K562 (cell line): ENCODE measurements at regions not wholly inside any gene's neighbourhood (a gene's known extent, or its start where the extent isn't known, plus 50 kb on each side); places are given as distances from the start of the nearest gene placed in this dataset.

Source experiments
- ATAC-seq: fragments of 200-7000 bp; cut with Tn5 transposase; 3 replicates; pipeline ENCODE4 v1.9.1; 2020; ENCODE audit warnings: moderate library complexity
- BruUV-seq: library from RNA; stranded (reverse); fragments of 400-500 nt; replicated peaks from 2 replicates; lab custom pipeline; 2021; lab: Mats Ljungman, UMichigan
- CTCF ChIA-PET: fragments of 300-600 bp; formaldehyde crosslinking; extraction: SDS; loops from one replicate; lab custom pipeline; 2021; ENCODE audit warnings: low intra/inter-chr PET ratio; lab: Yijun Ruan, JAX
- POLR2A ChIA-PET: fragments of 300-600, 350-650 bp; sonication (Branson Sonifier 250); formaldehyde crosslinking; extraction: SDS; loops from one replicate; lab custom pipeline; 2021; ENCODE audit warnings: antibody characterized with exemption, inconsistent platforms; lab: Yijun Ruan, JAX
- DNase-seq, 4 experiments: peaks; one replicate each; pipeline versions ENCODE4 v3.0.0 to v3.0.0-alpha.2; 2011 to 2018; ENCODE audit warnings: low spot score in 3 of 4, mixed read lengths in 3 of 4; ENCODE audit errors: extremely low read depth in 1 of 4
- FAIRE-seq: peaks from 2 replicates; lab custom pipeline; 2011; peaks lifted over from hg19 to GRCh38; lab: Jason Lieb, UNC
- H2AFZ ChIP-seq: 2 replicates; pipeline ENCODE4 v1.6.0; 2011; ENCODE audit warnings: low read depth, low read length, control low read depth, inconsistent platforms
- H3K27ac ChIP-seq: fragments of 200-600 bp; 3 replicates; pipeline ENCODE4 v1.8.0; 2011; ENCODE audit warnings: low read depth, mild to moderate bottlenecking, control low read depth, inconsistent platforms, low read length, moderate library complexity, mixed read lengths; ENCODE audit errors: extremely low read depth
- H3K27me3 ChIP-seq, 2 experiments: fragments of 300-600 bp in 1 of 2; 2 replicates in 1 of 2; 3 replicates in 1 of 2; pipeline versions ENCODE4 v1.6.0 to v1.8.0; 2011; ENCODE audit warnings: inconsistent platforms in 2 of 2, low read length in 2 of 2, mild to moderate bottlenecking in 1 of 2, mixed read lengths in 1 of 2, moderate library complexity in 1 of 2; ENCODE audit not compliant: control insufficient read depth in 2 of 2, insufficient read depth in 2 of 2
- H3K36me3 ChIP-seq: fragments of 300-600 bp; 3 replicates; pipeline ENCODE4 v1.8.0; 2011; ENCODE audit warnings: mild to moderate bottlenecking, low read length, inconsistent platforms; ENCODE audit not compliant: control insufficient read depth, insufficient read depth
- H3K4me1 ChIP-seq, 2 experiments: fragments of 200-600 bp in 1 of 2; replicated peaks in 1 of 2; 2 replicates in 1 of 2; 3 replicates in 1 of 2; pipeline versions ENCODE4 v1.5.1 to v1.8.0; 2011; ENCODE audit warnings: inconsistent platforms in 2 of 2, low read length in 2 of 2, mild to moderate bottlenecking in 1 of 2, mixed read lengths in 1 of 2, moderate library complexity in 1 of 2; ENCODE audit not compliant: control insufficient read depth in 2 of 2, insufficient read depth in 2 of 2
- H3K4me2 ChIP-seq: 2 replicates; pipeline ENCODE4 v1.6.1; 2011; ENCODE audit warnings: low read length, control low read depth, inconsistent platforms, mixed read lengths; ENCODE audit not compliant: insufficient read depth
- H3K4me3 ChIP-seq: fragments of 200-600 bp; sonication (generic), shearing (Covaris generic); 2 replicates; pipeline ENCODE4 v1.5.1; 2016; ENCODE audit warnings: control low read depth, inconsistent platforms
- H3K79me2 ChIP-seq: fragments of 200-600 bp; 3 replicates; pipeline ENCODE4 v1.8.0; 2011; ENCODE audit warnings: low read length, inconsistent platforms; ENCODE audit not compliant: control insufficient read depth, insufficient read depth
- H3K9ac ChIP-seq, 2 experiments: 2 replicates each; pipeline versions ENCODE4 v1.6.0 to v1.6.1; 2011; ENCODE audit warnings: low read depth in 2 of 2, low read length in 2 of 2, control low read depth in 1 of 2, inconsistent platforms in 1 of 2, mild to moderate bottlenecking in 1 of 2, mixed read lengths in 1 of 2; ENCODE audit not compliant: insufficient read depth in 1 of 2
- H3K9me1 ChIP-seq: one replicate; pipeline ENCODE4 v1.6.0; 2011; ENCODE audit warnings: inconsistent platforms, mild to moderate bottlenecking, low read length, moderate library complexity; ENCODE audit not compliant: control insufficient read depth, insufficient read depth
- H3K9me3 ChIP-seq: replicated peaks from 2 replicates; pipeline ENCODE4 v1.5.1; 2011; ENCODE audit warnings: low read depth, low read length, inconsistent platforms; ENCODE audit not compliant: control insufficient read depth, insufficient read depth
- H4K20me1 ChIP-seq: replicated peaks from 2 replicates; pipeline ENCODE4 v1.6.1; 2011; ENCODE audit warnings: low read length, inconsistent platforms, mixed read lengths; ENCODE audit not compliant: control insufficient read depth, insufficient read depth
- CEBPB ChIP-seq: fragments of 450-650 bp; IDR thresholded peaks from 2 replicates; pipeline ENCODE4 v1.6.1; 2016; ENCODE audit warnings: missing genetic modification characterization, missing compliant biosample characterization
- ETS2 ChIP-seq: IDR thresholded peaks from 2 replicates; pipeline ENCODE4 v1.6.1; 2016; ENCODE audit warnings: borderline replicate concordance, missing genetic modification characterization, mild to moderate bottlenecking, moderate library complexity, missing compliant biosample characterization; ENCODE audit not compliant: poor library complexity, severe bottlenecking
- GATAD2B ChIP-seq: fragments of 450-650 bp; IDR thresholded peaks from 2 replicates; pipeline ENCODE4 v1.6.1; 2017; ENCODE audit warnings: mild to moderate bottlenecking, borderline replicate concordance
- RFX5 ChIP-seq: IDR thresholded peaks from 2 replicates; pipeline ENCODE4 v1.6.1; 2011; ENCODE audit warnings: low read depth, mild to moderate bottlenecking, improper control_type of control experiment, low read length
- RFX7 ChIP-seq: fragments of 250-450 bp; sonication (Bioruptor Pico); IDR thresholded peaks from 2 replicates; pipeline ENCODE4 v1.5.1; 2021; ENCODE audit warnings: mild to moderate bottlenecking
- SAFB2 ChIP-seq: fragments of 200-400 bp; formaldehyde crosslinking; IDR thresholded peaks from 2 replicates; pipeline ENCODE4 v1.6.1; 2018; ENCODE audit warnings: borderline replicate concordance, low read length, low read depth, moderate library complexity; ENCODE audit not compliant: severe bottlenecking
- SUPT5H ChIP-seq: fragments of 450-650 bp; IDR thresholded peaks from 2 replicates; pipeline ENCODE4 v1.6.1; 2016
- ZBTB1 ChIP-seq: sonication (generic); formaldehyde crosslinking; IDR thresholded peaks from 2 replicates; pipeline ENCODE4 v1.8.1; 2023; ENCODE audit warnings: missing genetic modification reagents, low read depth, mild to moderate bottlenecking, borderline replicate concordance
- ZNF324 ChIP-seq: fragments of 250-450 bp; sonication (Bioruptor Pico); IDR thresholded peaks from 2 replicates; pipeline ENCODE4 v1.4.0; 2020; ENCODE audit warnings: mild to moderate bottlenecking
- ZNF583 ChIP-seq: fragments of 250-450 bp; sonication (Bioruptor Pico); IDR thresholded peaks from 2 replicates; pipeline ENCODE4 v1.4.0; 2020
- WGBS: fragments of 100-300 bp; shearing (Covaris generic); methylation state at CpG from one replicate; pipeline ENCODE4 v1.1.6; 2016; ENCODE audit warnings: low coverage, mixed read lengths; ENCODE audit not compliant: insufficient coverage; ENCODE audit errors: missing lambda C conversion rate; 5-methylcytosine and 5-hydroxymethylcytosine counted together
- in situ Hi-C: fragments of 300-500 bp; cut with MboI; formaldehyde crosslinking; loops from 4 replicates; pipeline ENCODE4 v1.15.0; 2018; ENCODE audit warnings: inconsistent platforms, mixed read lengths
- intact Hi-C: fragments of 100-400 bp; cut with micrococcal nuclease; formaldehyde crosslinking; loops from 2 replicates; pipeline ENCODE4 v1.14.2; 2022
- TF ChIP-seq, protein P1 (sequence below): conservative IDR thresholded peaks from 2 replicates; pipeline ENCODE4 v1.6.1; 2011; ENCODE audit warnings: low read depth, mild to moderate bottlenecking, low read length; ENCODE audit not compliant: control insufficient read depth
- TF ChIP-seq, protein P2 (sequence below): fragments of 250-450 bp; sonication (Bioruptor Pico); IDR thresholded peaks from 2 replicates; pipeline ENCODE4 v1.8.0; 2021; ENCODE audit warnings: moderate library complexity, mild to moderate bottlenecking, inconsistent platforms
- TF ChIP-seq, protein P3 (sequence below): fragments of 250-450 bp; sonication (Bioruptor Pico); IDR thresholded peaks from 2 replicates; pipeline ENCODE4 v1.8.0; 2021; ENCODE audit warnings: moderate library complexity, mild to moderate bottlenecking, inconsistent platforms
- TF ChIP-seq, protein P4 (sequence below): fragments of 450-650 bp; conservative IDR thresholded peaks from 2 replicates; pipeline ENCODE4 v1.6.1; 2016; ENCODE audit warnings: missing genetic modification characterization, low read depth, mild to moderate bottlenecking, missing compliant biosample characterization, moderate library complexity
- TF ChIP-seq, protein P5 (sequence below): fragments of 450-650 bp; formaldehyde crosslinking; IDR thresholded peaks from 2 replicates; pipeline ENCODE4 v1.4.0; 2020; ENCODE audit warnings: mild to moderate bottlenecking, moderate library complexity
- TF ChIP-seq, protein P6 (sequence below): fragments of 250-450 bp; sonication (Bioruptor Pico); IDR thresholded peaks from 2 replicates; pipeline ENCODE4 v1.6.1; 2021; ENCODE audit warnings: mild to moderate bottlenecking

DNA sequence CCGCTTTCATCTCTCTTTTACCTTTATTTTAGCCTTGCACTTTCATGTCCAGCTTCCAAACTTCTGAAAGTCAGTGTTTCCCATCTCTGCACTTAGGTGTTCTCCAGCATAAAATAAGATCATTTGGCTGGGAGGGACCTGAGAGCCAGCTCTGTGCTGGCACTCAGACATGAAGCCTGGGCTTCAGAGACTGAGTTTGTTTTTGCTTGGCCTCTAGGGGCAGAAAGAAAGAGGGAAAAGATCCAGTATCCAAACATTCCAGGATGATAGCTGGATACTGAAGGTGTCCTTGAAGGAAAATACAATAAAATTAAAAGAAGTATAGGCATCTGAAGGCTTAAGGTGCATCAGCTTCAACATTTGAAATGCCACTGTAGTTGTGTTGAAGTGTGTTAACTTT lies 202.4 kb upstream of the ZIC3 start (continued):
- TF ChIP-seq, protein P1, sequence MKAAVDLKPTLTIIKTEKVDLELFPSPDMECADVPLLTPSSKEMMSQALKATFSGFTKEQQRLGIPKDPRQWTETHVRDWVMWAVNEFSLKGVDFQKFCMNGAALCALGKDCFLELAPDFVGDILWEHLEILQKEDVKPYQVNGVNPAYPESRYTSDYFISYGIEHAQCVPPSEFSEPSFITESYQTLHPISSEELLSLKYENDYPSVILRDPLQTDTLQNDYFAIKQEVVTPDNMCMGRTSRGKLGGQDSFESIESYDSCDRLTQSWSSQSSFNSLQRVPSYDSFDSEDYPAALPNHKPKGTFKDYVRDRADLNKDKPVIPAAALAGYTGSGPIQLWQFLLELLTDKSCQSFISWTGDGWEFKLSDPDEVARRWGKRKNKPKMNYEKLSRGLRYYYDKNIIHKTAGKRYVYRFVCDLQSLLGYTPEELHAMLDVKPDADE, result no peak
- TF ChIP-seq, protein P2, sequence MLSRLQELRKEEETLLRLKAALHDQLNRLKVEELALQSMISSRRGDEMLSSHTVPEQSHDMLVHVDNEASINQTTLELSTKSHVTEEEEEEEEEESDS (CRISPR knock-in tag), result no peak

DNA sequence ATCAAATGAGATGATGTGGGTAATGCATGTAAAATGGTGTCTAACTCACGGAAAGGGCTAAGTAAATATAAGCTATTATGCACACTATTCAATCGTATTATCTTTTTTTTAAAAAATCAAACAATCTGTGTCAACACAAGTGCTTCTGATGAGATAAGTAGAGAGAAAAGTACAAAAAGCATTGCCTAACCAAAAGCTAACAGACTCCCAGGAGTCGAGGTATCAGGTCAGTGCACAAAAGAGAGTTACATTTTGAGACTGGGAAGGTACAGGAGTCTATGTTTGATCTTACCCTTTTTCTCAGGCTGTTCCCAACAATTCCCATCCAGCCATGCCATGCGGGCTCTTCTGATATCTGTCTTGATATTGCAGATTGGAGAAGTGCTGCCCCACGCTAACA lies 203.3 kb upstream of the ZIC3 start:
- BruUV-seq, result no TSS peak
- CTCF ChIA-PET, result no interaction called here
- Histone ChIP-seq H4K20me1 (no peaks in the 10 kb centered on the region), H3K9me3 (no peaks in the 10 kb centered on the region), H3K4me1 (no peaks in the 10 kb centered on the region), H3K9ac (no peak overlapping the region), H3K4me3 (no peak overlapping the region), H3K27ac (no peak overlapping the region), H3K36me3 (no peaks in the 10 kb centered on the region), H3K9me1 (no peaks in the 10 kb centered on the region), H3K27me3 (no peaks in the 10 kb centered on the region), H3K4me2 (no peak overlapping the region), H2AFZ (no peak overlapping the region), H3K79me2 (no peaks in the 10 kb centered on the region)
- ATAC-seq (no peak), FAIRE-seq (no peak), DNase-seq (no peak)
- intact Hi-C loops, result no loop called here
- POLR2A ChIA-PET, result no interaction called here
- in situ Hi-C loops, result no loop called here
- 0% methylated on average over 5 of the region's 5 CpGs for WGBS
- TF ChIP-seq, protein P3, sequence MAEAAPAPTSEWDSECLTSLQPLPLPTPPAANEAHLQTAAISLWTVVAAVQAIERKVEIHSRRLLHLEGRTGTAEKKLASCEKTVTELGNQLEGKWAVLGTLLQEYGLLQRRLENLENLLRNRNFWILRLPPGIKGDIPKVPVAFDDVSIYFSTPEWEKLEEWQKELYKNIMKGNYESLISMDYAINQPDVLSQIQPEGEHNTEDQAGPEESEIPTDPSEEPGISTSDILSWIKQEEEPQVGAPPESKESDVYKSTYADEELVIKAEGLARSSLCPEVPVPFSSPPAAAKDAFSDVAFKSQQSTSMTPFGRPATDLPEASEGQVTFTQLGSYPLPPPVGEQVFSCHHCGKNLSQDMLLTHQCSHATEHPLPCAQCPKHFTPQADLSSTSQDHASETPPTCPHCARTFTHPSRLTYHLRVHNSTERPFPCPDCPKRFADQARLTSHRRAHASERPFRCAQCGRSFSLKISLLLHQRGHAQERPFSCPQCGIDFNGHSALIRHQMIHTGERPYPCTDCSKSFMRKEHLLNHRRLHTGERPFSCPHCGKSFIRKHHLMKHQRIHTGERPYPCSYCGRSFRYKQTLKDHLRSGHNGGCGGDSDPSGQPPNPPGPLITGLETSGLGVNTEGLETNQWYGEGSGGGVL (CRISPR knock-in tag), result no peak
- TF ChIP-seq GATAD2B, result no peak
- TF ChIP-seq ETS2 (tag), result no peak
- TF ChIP-seq, protein P4, sequence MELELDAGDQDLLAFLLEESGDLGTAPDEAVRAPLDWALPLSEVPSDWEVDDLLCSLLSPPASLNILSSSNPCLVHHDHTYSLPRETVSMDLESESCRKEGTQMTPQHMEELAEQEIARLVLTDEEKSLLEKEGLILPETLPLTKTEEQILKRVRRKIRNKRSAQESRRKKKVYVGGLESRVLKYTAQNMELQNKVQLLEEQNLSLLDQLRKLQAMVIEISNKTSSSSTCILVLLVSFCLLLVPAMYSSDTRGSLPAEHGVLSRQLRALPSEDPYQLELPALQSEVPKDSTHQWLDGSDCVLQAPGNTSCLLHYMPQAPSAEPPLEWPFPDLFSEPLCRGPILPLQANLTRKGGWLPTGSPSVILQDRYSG (tag), result no peak
- TF ChIP-seq, protein P5, sequence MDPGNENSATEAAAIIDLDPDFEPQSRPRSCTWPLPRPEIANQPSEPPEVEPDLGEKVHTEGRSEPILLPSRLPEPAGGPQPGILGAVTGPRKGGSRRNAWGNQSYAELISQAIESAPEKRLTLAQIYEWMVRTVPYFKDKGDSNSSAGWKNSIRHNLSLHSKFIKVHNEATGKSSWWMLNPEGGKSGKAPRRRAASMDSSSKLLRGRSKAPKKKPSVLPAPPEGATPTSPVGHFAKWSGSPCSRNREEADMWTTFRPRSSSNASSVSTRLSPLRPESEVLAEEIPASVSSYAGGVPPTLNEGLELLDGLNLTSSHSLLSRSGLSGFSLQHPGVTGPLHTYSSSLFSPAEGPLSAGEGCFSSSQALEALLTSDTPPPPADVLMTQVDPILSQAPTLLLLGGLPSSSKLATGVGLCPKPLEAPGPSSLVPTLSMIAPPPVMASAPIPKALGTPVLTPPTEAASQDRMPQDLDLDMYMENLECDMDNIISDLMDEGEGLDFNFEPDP (CRISPR knock-in tag), result no peak
- no peak for TF ChIP-seq CEBPB (tag)
- TF ChIP-seq SUPT5H, result no peak
- no peak for TF ChIP-seq ZBTB1 (CRISPR knock-in tag)
- TF ChIP-seq ZNF324 (CRISPR knock-in tag), result no peak
- no peak for TF ChIP-seq RFX5
- no peak for TF ChIP-seq ZNF583
- no peak for TF ChIP-seq RFX7
- TF ChIP-seq SAFB2, result no peak
- TF ChIP-seq, protein P6, sequence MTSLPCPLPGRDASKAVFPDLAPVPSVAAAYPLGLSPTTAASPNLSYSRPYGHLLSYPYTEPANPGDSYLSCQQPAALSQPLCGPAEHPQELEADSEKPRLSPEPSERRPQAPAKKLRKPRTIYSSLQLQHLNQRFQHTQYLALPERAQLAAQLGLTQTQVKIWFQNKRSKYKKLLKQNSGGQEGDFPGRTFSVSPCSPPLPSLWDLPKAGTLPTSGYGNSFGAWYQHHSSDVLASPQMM (CRISPR knock-in tag), result no peak
